Germinal center (tissue), 1 donor: ENCODE measurements at regions not wholly inside any gene's neighbourhood (a gene's known extent, or its start where the extent isn't known, plus 50 kb on each side); places are given as distances from the start of the nearest gene placed in this dataset.
"Not testable (repeated sequence)": the region's sequence is repeated elsewhere in the genome, so short reads cannot be mapped to it uniquely, and the experiment has no call there.

Experiments
- DNase-seq: peaks from one replicate; pipeline ENCODE4 v3.0.0; 2012; ENCODE audit warnings: mixed read lengths, low spot score

- not testable (repeated sequence) for DNase-seq
Measured at GRCh38 chr2:94737736-94738342, 133.4 kb upstream of the TEKT4 start.

- no peak for DNase-seq
Measured at GRCh38 chr2:94753466-94753998, 117.7 kb upstream of the TEKT4 start.

- no peak for DNase-seq
Measured at GRCh38 chr2:94758546-94758945, 112.7 kb upstream of the TEKT4 start.

- DNase-seq = no peak
Measured at GRCh38 chr2:94759211-94759610, 112.0 kb upstream of the TEKT4 start.

- DNase-seq = no peak
Measured at GRCh38 chr2:94762600-94762999, 108.6 kb upstream of the TEKT4 start.

GRCh38 chr2:94763318-94763717, 107.9 kb upstream of the TEKT4 start:
- no peak for DNase-seq

- DNase-seq = not testable (repeated sequence)
Measured at GRCh38 chr2:94764331-94764730, 106.9 kb upstream of the TEKT4 start.

- no peak for DNase-seq
Measured at GRCh38 chr2:94767336-94767735, 103.9 kb upstream of the TEKT4 start.

- DNase-seq = no peak
Measured at GRCh38 chr2:94769733-94770132, 101.5 kb upstream of the TEKT4 start.

- no peak for DNase-seq
Measured at GRCh38 chr2:94774851-94775250, 96.4 kb upstream of the TEKT4 start.

- DNase-seq = no peak
Measured at GRCh38 chr2:94776036-94776435, 95.2 kb upstream of the TEKT4 start.

- not testable (repeated sequence) for DNase-seq
Measured at GRCh38 chr2:94785105-94785504, 86.1 kb upstream of the TEKT4 start.

- not testable (repeated sequence) for DNase-seq
Measured at GRCh38 chr2:94786424-94786823, 84.8 kb upstream of the TEKT4 start.

GRCh38 chr2:94790169-94790568, 81.1 kb upstream of the TEKT4 start:
- DNase-seq = not testable (repeated sequence)

GRCh38 chr2:94797235-94797634, 74.0 kb upstream of the TEKT4 start:
- not testable (repeated sequence) for DNase-seq
